Left colon (tissue), 2 donors: ENCODE measurements at regions not wholly inside any gene's neighbourhood (a gene's known extent, or its start where the extent isn't known, plus 50 kb on each side); places are given as distances from the start of the nearest gene placed in this dataset.

Experiments used
- ATAC-seq: fragments of 200-7000 bp; cut with Tn5 transposase; one replicate; pipeline ENCODE4 v1.9.1; 2020; ENCODE audit warnings: mild to moderate bottlenecking, moderate library complexity
- DNase-seq, 2 donors: peaks; one replicate each; pipeline ENCODE4 v3.0.0-alpha.2; 2020
- intact Hi-C, 2 donors: fragments of 100-400 bp; cut with DNase I in 1 of 2; cut with micrococcal nuclease in 1 of 2; formaldehyde crosslinking; loops; one replicate each; pipeline versions ENCODE4 v1.11.2 to v1.14.0; 2022; cut with DNase I, micrococcal nuclease
- donor health status: DM: no; HTN: no; CAD: no.
- donor health status: DM: yes; HTN: yes; CAD: no.

- intact Hi-C loops, result no loop called here
- no peak for ATAC-seq
- no peak for DNase-seq
Observed at GRCh38 chr11:15863411-15863810, 492.9 kb downstream of the SOX6 start.

- intact Hi-C loops, result no loop called here
Observed at GRCh38 chr11:15864026-15864805, 492.1 kb downstream of the SOX6 start.

GRCh38 chr11:15865212-15865987 is 490.9 kb downstream of the SOX6 start:
- ATAC-seq (no peak), DNase-seq (no peak)
- intact Hi-C loops, result no loop called here

More at GRCh38 chr11:15864026-15864805, 492.1 kb downstream of the SOX6 start:
- no peak for DNase-seq
- no peak for ATAC-seq

GRCh38 chr11:15867871-15868270 is 488.5 kb downstream of the SOX6 start:
- no peak for DNase-seq
- ATAC-seq, result no peak
- intact Hi-C loops, result no loop called here

- intact Hi-C loops, result no loop called here
- no peak for DNase-seq
- ATAC-seq, result no peak
Observed at GRCh38 chr11:15870911-15871310, 485.4 kb downstream of the SOX6 start.

GRCh38 chr11:15871904-15872626 is 484.3 kb downstream of the SOX6 start:
- intact Hi-C loops, result no loop called here
- no peak for DNase-seq
- no peak for ATAC-seq

GRCh38 chr11:15873501-15873900 is 482.8 kb downstream of the SOX6 start:
- ATAC-seq (no peak), DNase-seq (no peak)
- intact Hi-C loops, result no loop called here

- ATAC-seq, result no peak
- intact Hi-C loops, result no loop called here
- no peak for DNase-seq
Observed at GRCh38 chr11:15874704-15875103, 481.6 kb downstream of the SOX6 start.

- ATAC-seq (no peak), DNase-seq (no peak)
- intact Hi-C loops, result no loop called here
Observed at GRCh38 chr11:15875393-15875792, 481.0 kb downstream of the SOX6 start.

- DNase-seq, result no peak
- no peak for ATAC-seq
- intact Hi-C loops, result no loop called here
Observed at GRCh38 chr11:15875943-15876342, 480.4 kb downstream of the SOX6 start.

GRCh38 chr11:15878756-15879155 is 477.6 kb downstream of the SOX6 start:
- intact Hi-C loops, result no loop called here
- DNase-seq (no peak), ATAC-seq (no peak)

- ATAC-seq (no peak), DNase-seq (no peak)
- intact Hi-C loops, result no loop called here
Observed at GRCh38 chr11:15880291-15880690, 476.1 kb downstream of the SOX6 start.

GRCh38 chr11:15882876-15883454 is 473.4 kb downstream of the SOX6 start:
- intact Hi-C loops, result no loop called here
- ATAC-seq, result no peak
- no peak for DNase-seq

- ATAC-seq (no peak), DNase-seq (no peak)
- intact Hi-C loops, result no loop called here
Observed at GRCh38 chr11:15883455-15883920, 472.9 kb downstream of the SOX6 start.

- ATAC-seq (no peak), DNase-seq (no peak)
- intact Hi-C loops, result no loop called here
Observed at GRCh38 chr11:15884141-15884540, 472.2 kb downstream of the SOX6 start.

- no peak for DNase-seq
- intact Hi-C loops, result no loop called here
Observed at GRCh38 chr11:15884777-15885540, 471.4 kb downstream of the SOX6 start.

GRCh38 chr11:15885854-15886253 is 470.5 kb downstream of the SOX6 start:
- no peak for ATAC-seq
- intact Hi-C loops, result no loop called here
- DNase-seq, result no peak

More at GRCh38 chr11:15884777-15885540, 471.4 kb downstream of the SOX6 start:
- no peak for ATAC-seq

GRCh38 chr11:15886299-15886698 is 470.0 kb downstream of the SOX6 start:
- intact Hi-C loops, result no loop called here

GRCh38 chr11:15886866-15887265 is 469.5 kb downstream of the SOX6 start:
- no peak for DNase-seq
- ATAC-seq, result no peak
- intact Hi-C loops, result no loop called here

More at GRCh38 chr11:15886299-15886698, 470.0 kb downstream of the SOX6 start:
- DNase-seq (no peak), ATAC-seq (no peak)
